MV-4-11 (cell line): ENCODE measurements at regions not wholly inside any gene's neighbourhood (a gene's known extent, or its start where the extent isn't known, plus 50 kb on each side); places are given as distances from the start of the nearest gene placed in this dataset.

Source experiments
- DNase-seq: peaks from one replicate; lab custom pipeline; 2025; lab: John Stamatoyannopoulos, UW

GRCh38 chr6:54440549-54440948 lies 132.3 kb downstream of the TINAG start:
- no peak for DNase-seq

DNA sequence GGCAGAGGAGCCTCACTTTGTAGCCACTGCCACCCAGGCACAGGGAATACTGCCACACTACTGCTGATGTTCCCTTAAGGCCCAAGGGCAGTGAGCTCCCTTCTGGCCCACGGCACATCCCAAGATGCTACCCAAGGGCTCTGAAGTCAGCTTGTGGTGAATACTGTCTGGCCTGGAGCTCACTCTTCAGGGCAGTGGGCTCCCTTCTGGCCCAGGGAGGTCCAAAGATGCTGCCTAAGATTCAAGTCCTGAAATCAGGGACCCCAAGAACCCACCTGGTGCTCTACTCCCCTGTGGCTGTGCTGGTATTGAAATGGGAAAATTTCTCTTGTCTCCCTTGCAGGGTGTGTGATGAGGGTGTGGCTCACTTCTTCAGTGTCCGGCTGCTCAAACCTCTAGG lies 132.8 kb downstream of the TINAG start:
- DNase-seq, result no peak

DNA sequence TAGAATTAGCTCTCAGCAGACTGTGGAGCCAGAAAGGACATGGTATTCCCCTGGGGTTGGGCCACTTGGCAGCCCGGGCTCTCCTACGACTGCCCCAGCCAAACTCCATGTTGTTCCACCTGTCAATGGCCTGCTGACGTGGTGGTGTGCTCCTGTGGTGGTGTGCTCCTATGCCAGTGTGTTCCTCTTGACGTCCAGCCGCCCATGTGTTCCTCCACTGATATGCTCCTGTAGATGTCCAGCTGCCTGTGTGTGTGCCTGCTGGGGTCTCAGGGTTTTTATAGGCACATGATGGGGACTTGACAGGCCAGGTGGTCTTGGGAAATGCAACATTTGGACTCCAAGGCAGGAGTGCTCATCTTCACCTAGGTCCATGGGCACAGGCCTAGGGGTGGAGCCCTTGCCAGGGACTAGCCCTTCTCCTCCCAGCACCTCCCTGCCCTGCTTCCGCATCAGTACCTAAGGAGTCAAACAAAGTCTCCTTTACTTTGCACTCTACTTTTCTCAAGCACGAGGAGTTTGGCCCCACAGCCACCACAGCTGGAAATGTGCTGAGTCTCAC lies 133.5 kb downstream of the TINAG start:
- no peak for DNase-seq

DNA sequence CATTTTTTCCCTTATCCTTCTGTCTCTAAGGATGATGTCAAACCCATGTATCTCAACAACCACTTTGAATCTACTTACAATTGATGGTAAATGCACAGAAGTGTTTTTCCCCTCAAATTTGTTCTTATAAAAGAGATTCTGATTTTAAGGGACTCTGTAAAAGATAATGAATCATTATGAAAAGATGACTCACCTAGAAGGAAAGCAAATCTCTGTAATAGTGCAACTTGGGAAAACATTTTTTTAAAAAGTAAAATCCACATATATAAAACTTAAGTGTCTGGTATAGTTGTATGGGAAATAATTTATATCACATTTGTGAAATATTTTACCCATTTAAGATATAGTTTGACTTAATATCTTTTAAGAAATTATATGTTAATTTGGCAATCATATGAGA lies 137.0 kb downstream of the TINAG start:
- no peak for DNase-seq

DNA sequence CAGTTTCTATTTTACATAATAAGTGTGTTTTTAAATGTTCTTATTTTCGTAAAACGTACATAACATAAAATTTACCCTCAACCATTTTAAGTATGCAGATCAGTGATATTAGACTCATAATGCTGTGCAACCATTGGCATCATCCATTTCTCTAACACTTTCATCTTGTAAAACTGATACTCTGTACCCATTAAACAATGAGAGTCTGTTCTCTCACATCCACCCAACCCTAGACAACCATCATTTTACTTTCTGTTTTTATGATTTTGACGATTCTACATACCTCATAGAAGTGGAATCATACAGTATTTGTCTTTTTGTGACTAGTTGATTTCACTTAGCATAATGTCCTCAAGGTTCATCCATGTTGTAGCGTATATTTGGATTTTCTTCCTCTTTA lies 140.4 kb downstream of the TINAG start:
- no peak for DNase-seq

DNA sequence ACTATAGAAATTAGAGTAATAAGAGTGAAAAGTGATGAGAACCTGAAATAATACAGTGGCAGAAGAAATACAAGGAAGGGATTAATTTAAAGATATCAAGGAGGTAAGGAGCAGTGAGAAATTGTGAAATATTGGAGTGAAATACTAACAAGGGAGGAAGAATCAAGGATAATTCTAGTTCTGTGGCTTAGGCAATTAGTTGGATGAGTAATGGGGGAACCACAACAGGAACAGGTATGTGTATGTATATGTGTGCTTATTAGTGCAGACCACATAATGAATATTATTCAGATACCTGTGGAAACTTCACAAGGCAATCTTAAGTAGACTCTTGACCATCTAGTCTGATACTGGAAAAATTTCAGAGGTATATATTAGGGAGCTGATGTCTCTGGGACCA lies 143.3 kb downstream of the TINAG start:
- DNase-seq, result no peak

GRCh38 chr6:54463354-54464024 lies 155.2 kb downstream of the TINAG start:
- DNase-seq, result no peak

DNA sequence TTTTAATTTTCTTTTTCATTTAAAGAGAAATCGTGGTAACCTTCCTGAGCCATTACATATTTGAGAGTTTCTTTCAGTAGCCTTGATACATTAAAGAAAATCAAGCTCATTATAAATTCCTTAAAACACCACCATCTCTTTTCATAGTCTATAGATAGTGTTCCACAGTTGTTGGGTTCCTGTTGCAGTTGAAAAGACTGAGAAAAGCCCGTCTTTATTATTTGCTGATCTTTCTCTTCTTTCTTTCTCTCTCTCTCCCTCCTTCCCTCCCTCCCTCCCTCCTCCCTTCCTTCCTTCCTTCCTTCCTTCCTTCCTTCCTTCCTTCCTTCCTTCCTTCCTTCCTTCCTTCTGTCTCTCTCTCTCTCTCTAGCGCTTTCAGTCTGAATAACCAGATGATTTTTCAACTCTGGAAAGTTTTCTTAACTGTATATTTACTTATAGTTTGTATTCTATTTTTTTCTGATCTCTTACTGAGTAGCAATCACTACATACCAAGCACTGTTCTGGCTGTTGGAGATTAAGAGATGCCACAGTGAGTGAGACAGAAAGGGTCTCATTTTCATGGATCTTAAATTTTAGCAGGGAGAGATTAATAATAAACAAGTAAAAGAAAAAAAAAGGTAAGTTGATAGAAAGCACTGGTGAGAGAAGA lies 157.5 kb downstream of the TINAG start:
- DNase-seq, result no peak

DNA sequence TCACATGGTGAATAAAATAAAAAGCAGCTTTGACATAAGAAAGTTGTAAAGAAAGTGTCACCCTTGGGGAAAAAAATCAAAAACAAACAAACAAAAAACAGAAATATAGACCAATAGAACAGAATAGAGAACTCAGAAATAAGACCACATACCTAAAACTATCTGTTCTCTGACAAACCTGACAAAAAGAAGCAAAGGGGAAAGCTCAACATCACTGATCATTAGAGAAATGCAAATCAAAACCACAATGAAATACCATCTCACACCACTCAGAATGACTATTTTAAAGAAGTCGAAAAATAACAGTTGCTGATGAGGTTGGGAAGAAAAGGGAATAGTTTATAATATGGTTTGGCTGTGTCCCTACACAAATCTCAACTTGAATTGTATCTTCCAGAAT lies 159.1 kb downstream of the TINAG start:
- DNase-seq, result no peak

DNA sequence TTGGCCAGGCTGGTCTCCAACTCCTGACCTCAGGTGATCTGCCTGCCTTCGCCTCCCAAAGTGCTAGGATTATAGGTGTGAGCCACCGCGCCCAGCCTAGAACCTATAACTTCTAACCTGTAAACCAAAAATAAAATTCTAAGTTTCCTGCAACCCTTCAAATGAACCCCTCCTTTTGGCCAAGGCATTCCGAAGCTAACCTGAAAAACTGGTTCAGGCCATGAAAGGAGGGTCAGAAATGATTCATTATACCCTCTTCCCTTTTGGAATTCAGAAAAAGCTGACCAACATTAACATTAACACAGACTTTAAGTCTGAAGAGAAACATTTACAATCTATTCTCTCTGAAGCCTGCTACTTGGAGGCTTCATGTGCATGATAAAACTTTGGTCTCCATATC lies 165.1 kb downstream of the TINAG start:
- no peak for DNase-seq

GRCh38 chr6:54474898-54475297 lies 166.7 kb downstream of the TINAG start:
- DNase-seq, result no peak

DNA sequence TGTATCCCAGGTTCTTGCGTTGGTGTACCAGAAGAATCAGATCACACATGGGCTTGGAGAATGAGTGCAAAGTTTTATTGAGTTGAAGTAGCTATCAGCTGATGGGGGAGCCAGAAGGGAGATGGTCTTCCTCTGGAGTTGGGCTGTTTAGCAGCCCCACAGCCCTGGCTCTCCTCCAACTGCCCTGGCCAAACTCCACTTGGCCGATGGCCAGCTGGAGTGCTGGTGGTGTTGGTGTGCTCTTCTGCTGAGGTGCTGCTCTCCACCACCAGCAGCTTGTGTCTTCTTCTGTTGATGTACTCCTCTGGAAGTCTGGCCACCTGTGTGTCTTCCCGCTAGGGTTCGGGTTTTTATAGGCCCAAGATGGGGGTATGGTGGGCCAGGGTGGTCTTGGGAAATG lies 172.8 kb downstream of the TINAG start:
- no peak for DNase-seq

DNA sequence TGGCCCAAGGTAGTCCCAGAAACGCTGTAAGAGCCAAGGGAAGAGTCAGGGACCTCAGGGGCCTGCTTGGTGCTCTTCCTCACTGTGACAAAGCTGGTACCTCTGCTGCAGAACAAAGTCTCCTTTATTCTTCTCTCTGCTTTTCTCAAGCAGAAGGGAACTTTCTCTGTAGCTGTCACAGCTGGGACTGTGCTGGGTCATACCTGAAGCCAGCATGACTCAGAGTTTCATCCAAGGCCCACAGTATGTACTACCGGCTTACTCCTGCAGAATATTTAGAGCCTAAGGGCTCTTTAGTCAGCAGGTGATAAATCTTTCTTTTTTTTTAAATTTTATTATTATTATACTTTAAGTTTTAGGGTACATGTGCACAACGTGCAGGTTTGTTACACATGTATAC lies 183.2 kb downstream of the TINAG start:
- no peak for DNase-seq

GRCh38 chr6:54493138-54493537 lies 184.9 kb downstream of the TINAG start:
- DNase-seq, result no peak

GRCh38 chr6:54503144-54503543 lies 194.9 kb downstream of the TINAG start:
- DNase-seq, result no peak

GRCh38 chr6:54515013-54515412 lies 206.8 kb downstream of the TINAG start:
- DNase-seq, result no peak

GRCh38 chr6:54515713-54516112 lies 207.5 kb downstream of the TINAG start:
- DNase-seq, result no peak

- no peak for DNase-seq
Observed at GRCh38 chr6:54516321-54516720, 208.1 kb downstream of the TINAG start.

DNA sequence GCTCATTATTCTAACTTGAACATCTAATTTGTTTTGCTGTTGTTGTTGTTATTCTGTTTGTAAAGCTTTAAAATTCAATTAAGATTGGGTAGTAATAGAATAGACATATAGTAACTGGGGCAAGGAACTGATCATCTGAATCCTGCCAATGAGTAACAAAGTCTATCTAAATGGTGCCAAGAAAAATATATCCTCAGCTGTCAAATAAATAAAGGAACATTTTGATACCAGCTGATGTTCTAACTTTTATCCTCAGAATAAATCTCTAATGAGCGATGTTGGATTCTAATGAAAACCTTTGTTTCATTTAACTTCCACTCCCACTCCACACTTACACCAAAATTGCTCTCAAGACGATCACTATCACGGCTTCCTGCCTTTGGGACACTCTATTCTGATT lies 210.9 kb downstream of the TINAG start:
- no peak for DNase-seq

DNA sequence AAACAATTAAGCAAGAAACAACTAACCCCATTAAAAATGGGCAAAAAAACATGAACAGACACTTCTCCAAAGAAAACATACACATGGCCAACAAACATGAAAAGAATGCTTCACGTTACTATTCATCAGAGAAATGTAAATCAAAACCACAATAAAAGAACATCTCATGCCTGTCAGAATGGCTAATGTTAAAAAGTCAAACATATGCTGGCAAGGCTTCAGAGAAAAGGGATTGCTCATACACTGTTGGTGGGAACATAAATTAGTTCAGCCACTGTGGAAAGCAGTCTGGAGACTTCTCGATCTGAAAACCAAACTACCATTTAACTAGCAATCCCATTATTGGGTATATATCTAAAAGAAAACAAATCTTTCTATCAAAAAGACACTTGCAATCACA lies 217.5 kb downstream of the TINAG start:
- no peak for DNase-seq

DNA sequence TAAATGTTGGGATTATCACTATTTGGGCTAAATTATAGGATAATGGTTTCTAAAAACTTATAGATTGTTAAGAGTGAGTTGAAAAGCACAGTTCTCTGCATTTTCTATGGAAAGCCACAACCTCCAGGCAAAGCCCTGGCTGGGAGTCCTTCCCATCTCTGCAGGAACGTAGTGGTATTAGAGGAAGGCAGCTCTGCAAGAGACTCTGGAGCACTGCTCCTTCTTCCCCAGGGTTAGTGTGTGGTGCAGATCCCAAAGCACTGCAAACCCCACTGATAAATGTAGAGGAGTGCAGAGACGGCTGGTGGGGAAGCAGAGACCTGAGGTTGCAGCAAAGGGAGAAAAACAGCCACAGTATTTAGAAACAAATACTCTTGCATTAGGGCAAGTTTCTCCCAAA lies 225.3 kb downstream of the TINAG start:
- no peak for DNase-seq

- no peak for DNase-seq
Observed at GRCh38 chr6:54535568-54535967, 227.3 kb downstream of the TINAG start.

GRCh38 chr6:54541541-54541940 lies 233.3 kb downstream of the TINAG start:
- no peak for DNase-seq

GRCh38 chr6:54559136-54559535 lies 250.9 kb downstream of the TINAG start:
- no peak for DNase-seq
